GM12878 (cell line): ENCODE measurements at regions not wholly inside any gene's neighbourhood (a gene's known extent, or its start where the extent isn't known, plus 50 kb on each side); places are given as distances from the start of the nearest gene placed in this dataset.

Source experiments
- ATAC-seq: fragments of 200-7000 bp; cut with Tn5 transposase; 3 replicates; pipeline ENCODE4 v1.9.1; 2020; ENCODE audit warnings: mild to moderate bottlenecking, moderate library complexity
- BruUV-seq: library from RNA; stranded (reverse); fragments of 400-500 nt; replicated peaks from 2 replicates; lab custom pipeline; 2021; lab: Mats Ljungman, UMichigan
- CTCF ChIA-PET: fragments of 300-600 bp; sonication (Branson Sonifier 250); formaldehyde crosslinking; extraction: SDS; loops from one replicate; lab custom pipeline; 2021; ENCODE audit warnings: inconsistent platforms; lab: Yijun Ruan, JAX
- POLR2A ChIA-PET: fragments of 350-600 bp; formaldehyde crosslinking; extraction: SDS; loops from one replicate; lab custom pipeline; 2021; ENCODE audit warnings: inconsistent platforms; lab: Charles Lee
- RAD21 ChIA-PET: fragments of 300-600 bp; sonication (Branson Sonifier 250); formaldehyde crosslinking; loops from one replicate; lab custom pipeline; 2023; ENCODE audit warnings: antibody characterized with exemption; ENCODE audit not compliant: unreplicated experiment; lab: Charles Lee
- SMC1A ChIA-PET: fragments of 300-600 bp; sonication (Branson Sonifier 250); formaldehyde crosslinking; loops from one replicate; lab custom pipeline; 2023; ENCODE audit not compliant: unreplicated experiment, uncharacterized antibody; lab: Charles Lee
- DNase-seq: peaks from one replicate; pipeline ENCODE4 v3.0.0-alpha.2; 2011; ENCODE audit warnings: low read depth, low spot score
- FAIRE-seq: peaks from 3 replicates; lab custom pipeline; 2011; peaks lifted over from hg19 to GRCh38; lab: Jason Lieb, UNC
- H2AFZ ChIP-seq: 2 replicates; pipeline ENCODE4 v1.6.0; 2011; ENCODE audit warnings: low read depth, low read length, control low read depth; ENCODE audit not compliant: control insufficient read depth
- H3K27ac ChIP-seq: 2 replicates; pipeline ENCODE4 v1.5.1; 2011; ENCODE audit warnings: control low read depth; ENCODE audit not compliant: control insufficient read depth, insufficient read depth
- H3K27me3 ChIP-seq, 2 experiments: replicated peaks in 1 of 2; 2 replicates each; pipeline versions ENCODE4 v1.6.0 to v1.6.1; 2011; ENCODE audit warnings: low read length in 1 of 2; ENCODE audit not compliant: control insufficient read depth in 2 of 2, insufficient read depth in 2 of 2
- H3K36me3 ChIP-seq, 2 experiments: 2 replicates each; pipeline ENCODE4 v1.5.1; 2011; ENCODE audit warnings: low read length in 1 of 2; ENCODE audit not compliant: control insufficient read depth in 2 of 2, insufficient read depth in 2 of 2
- H3K4me1 ChIP-seq: 2 replicates; pipeline ENCODE4 v1.6.1; 2011; ENCODE audit warnings: mild to moderate bottlenecking, low read length, moderate library complexity, mixed read lengths; ENCODE audit not compliant: control insufficient read depth, insufficient read depth
- H3K4me2 ChIP-seq: 2 replicates; pipeline ENCODE4 v1.6.0; 2011; ENCODE audit warnings: control low read depth; ENCODE audit not compliant: control insufficient read depth, insufficient read depth
- H3K4me3 ChIP-seq: fragments of 200-600 bp; sonication (generic); 2 replicates; pipeline ENCODE4 v1.5.1; 2016
- H3K79me2 ChIP-seq: 2 replicates; pipeline ENCODE4 v1.6.0; 2011; ENCODE audit warnings: low read length; ENCODE audit not compliant: control insufficient read depth, insufficient read depth
- H3K9ac ChIP-seq: 2 replicates; pipeline ENCODE4 v1.8.0; 2011; ENCODE audit warnings: low read length, control low read depth, mixed read lengths; ENCODE audit not compliant: control insufficient read depth, insufficient read depth
- H3K9me3 ChIP-seq: replicated peaks from 3 replicates; pipeline ENCODE4 v1.5.1; 2011; ENCODE audit warnings: mild to moderate bottlenecking, low read length; ENCODE audit not compliant: control insufficient read depth, insufficient read depth
- H4K20me1 ChIP-seq: 2 replicates; pipeline ENCODE4 v1.6.0; 2011; ENCODE audit not compliant: control insufficient read depth, insufficient read depth
- BCL11A ChIP-seq: IDR thresholded peaks from 2 replicates; pipeline ENCODE4 v1.6.1; 2011; ENCODE audit warnings: low read depth, low read length
- SMC3 ChIP-seq: IDR thresholded peaks from 2 replicates; pipeline ENCODE4 v1.6.1; 2011; ENCODE audit warnings: low read length, improper control_type of control experiment, borderline replicate concordance
- STAT1 ChIP-seq: fragments of 450-650 bp; conservative IDR thresholded peaks from 2 replicates; pipeline ENCODE4 v1.6.1; 2014; ENCODE audit warnings: antibody characterized with exemption, mild to moderate bottlenecking
- TCF7 ChIP-seq: IDR thresholded peaks from 2 replicates; pipeline ENCODE4 v1.6.1; 2014; ENCODE audit warnings: antibody characterized with exemption, borderline replicate concordance
- YY1 ChIP-seq: IDR thresholded peaks from 2 replicates; pipeline ENCODE4 v1.6.1; 2011; ENCODE audit warnings: low read depth, mild to moderate bottlenecking, low read length
- WGBS: methylation state at CpG from one replicate; pipeline ENCODE4 v1.1.6; 2016; ENCODE audit warnings: low lambda C conversion rate; ENCODE audit not compliant: insufficient replicate concordance, insufficient coverage; ENCODE audit errors: missing lambda C conversion rate; 5-methylcytosine and 5-hydroxymethylcytosine counted together
- in situ Hi-C: fragments of 300-500 bp; cut with MboI; formaldehyde crosslinking; loops from 9 replicates; pipeline ENCODE4 v1.14.3; 2018; ENCODE audit warnings: mixed read lengths
- intact Hi-C: fragments of 100-400 bp; cut with micrococcal nuclease; formaldehyde crosslinking; loops from one replicate; pipeline ENCODE4 v1.14.2; 2022; ENCODE audit not compliant: unreplicated experiment
- TF ChIP-seq, protein P1 (sequence below): fragments of 450-650 bp; IDR thresholded peaks from 2 replicates; pipeline ENCODE4 v1.6.1; 2017; ENCODE audit warnings: antibody characterized with exemption, mild to moderate bottlenecking, moderate library complexity
- TF ChIP-seq, protein P2 (sequence below): IDR thresholded peaks from 2 replicates; pipeline ENCODE4 v1.6.1; 2011; ENCODE audit warnings: mild to moderate bottlenecking, low read depth, low read length, moderate library complexity; ENCODE audit not compliant: insufficient replicate concordance

DNA sequence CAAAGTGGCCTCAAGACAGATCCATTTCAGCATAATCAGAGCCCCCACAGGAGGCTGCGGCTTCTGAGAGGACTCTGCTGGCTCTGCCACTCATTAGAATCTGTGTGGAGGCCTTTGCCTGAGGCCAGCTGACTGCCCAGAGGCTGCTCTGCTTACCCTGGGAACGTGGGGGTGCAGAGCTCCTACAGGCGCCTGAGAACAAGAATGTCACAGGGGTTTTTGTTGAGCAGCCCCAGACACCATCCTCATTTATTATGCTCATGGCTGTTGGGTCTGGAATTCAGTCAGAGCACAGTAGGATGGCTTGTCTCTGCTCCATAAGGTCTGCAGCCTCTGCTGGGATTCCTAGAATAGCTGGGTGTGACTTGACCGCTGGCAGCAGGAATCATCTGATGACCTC, 101.8 kb upstream of the GDF10 start:
- Histone ChIP-seq H3K4me1 (no peaks in the 10 kb centered on the region), H3K36me3 (no peaks in the 10 kb centered on the region), H2AFZ (no peak overlapping the region), H3K9ac (no peak overlapping the region), H3K4me3 (no peak overlapping the region), H3K9me3 (no peaks in the 10 kb centered on the region), H3K4me2 (no peak overlapping the region), H3K79me2 (no peaks in the 10 kb centered on the region), H3K27ac (no peak overlapping the region), H4K20me1 (no peaks in the 10 kb centered on the region), H3K27me3 (no peaks in the 10 kb centered on the region)
- TF ChIP-seq, protein P1, sequence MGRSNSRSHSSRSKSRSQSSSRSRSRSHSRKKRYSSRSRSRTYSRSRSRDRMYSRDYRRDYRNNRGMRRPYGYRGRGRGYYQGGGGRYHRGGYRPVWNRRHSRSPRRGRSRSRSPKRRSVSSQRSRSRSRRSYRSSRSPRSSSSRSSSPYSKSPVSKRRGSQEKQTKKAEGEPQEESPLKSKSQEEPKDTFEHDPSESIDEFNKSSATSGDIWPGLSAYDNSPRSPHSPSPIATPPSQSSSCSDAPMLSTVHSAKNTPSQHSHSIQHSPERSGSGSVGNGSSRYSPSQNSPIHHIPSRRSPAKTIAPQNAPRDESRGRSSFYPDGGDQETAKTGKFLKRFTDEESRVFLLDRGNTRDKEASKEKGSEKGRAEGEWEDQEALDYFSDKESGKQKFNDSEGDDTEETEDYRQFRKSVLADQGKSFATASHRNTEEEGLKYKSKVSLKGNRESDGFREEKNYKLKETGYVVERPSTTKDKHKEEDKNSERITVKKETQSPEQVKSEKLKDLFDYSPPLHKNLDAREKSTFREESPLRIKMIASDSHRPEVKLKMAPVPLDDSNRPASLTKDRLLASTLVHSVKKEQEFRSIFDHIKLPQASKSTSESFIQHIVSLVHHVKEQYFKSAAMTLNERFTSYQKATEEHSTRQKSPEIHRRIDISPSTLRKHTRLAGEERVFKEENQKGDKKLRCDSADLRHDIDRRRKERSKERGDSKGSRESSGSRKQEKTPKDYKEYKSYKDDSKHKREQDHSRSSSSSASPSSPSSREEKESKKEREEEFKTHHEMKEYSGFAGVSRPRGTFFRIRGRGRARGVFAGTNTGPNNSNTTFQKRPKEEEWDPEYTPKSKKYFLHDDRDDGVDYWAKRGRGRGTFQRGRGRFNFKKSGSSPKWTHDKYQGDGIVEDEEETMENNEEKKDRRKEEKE = no peak
- TF ChIP-seq, protein P2, sequence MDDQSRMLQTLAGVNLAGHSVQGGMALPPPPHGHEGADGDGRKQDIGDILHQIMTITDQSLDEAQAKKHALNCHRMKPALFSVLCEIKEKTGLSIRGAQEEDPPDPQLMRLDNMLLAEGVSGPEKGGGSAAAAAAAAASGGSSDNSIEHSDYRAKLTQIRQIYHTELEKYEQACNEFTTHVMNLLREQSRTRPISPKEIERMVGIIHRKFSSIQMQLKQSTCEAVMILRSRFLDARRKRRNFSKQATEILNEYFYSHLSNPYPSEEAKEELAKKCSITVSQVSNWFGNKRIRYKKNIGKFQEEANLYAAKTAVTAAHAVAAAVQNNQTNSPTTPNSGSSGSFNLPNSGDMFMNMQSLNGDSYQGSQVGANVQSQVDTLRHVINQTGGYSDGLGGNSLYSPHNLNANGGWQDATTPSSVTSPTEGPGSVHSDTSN = no peak
- SMC1A ChIA-PET = no interaction called here
- BruUV-seq = no TSS peak
- in situ Hi-C loops = no loop called here
- DNase-seq (no peak), ATAC-seq (no peak), FAIRE-seq (no peak)
- 19% methylated on average over 4 of the region's 4 CpGs for WGBS
- CTCF ChIA-PET = no interaction called here
- RAD21 ChIA-PET = interaction anchor here (1.1 kb wide), 1 partner anchor 113 kb away, joined by 4 read pairs; no protein-coding TSS in a partner anchor
- intact Hi-C loops = no loop called here
- POLR2A ChIA-PET = no interaction called here

DNA sequence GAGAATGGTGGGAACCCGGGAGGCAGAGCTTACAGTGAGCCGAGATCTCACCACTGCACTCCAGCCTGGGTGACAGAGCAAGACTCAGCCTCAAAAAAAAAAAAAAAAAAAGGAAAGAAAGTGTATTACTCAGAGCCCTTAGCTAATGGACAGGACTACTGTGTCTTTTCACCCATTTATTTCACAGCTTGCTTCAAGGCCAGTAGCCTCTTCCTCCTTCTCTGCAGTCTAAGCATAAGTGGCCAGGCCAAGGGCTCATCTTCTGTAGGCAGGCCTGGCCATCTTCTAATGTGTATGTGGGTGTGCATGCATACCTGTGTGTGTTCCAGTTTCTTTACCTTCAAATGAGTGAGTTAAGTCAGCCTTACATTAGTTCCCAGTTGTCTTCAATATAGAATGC, 94.8 kb upstream of the GDF10 start:
- DNase-seq = no peak
- RAD21 ChIA-PET = no interaction called here
- H3K9ac ChIP-seq = no peak overlapping the region
- ATAC-seq = no peak
- no peak for FAIRE-seq
- no peak overlapping the region for H3K27ac ChIP-seq
- no peaks in the 10 kb centered on the region for H3K79me2 ChIP-seq
- H3K4me3 ChIP-seq = no peak overlapping the region
- SMC1A ChIA-PET = no interaction called here
- H2AFZ ChIP-seq = no peak overlapping the region
- POLR2A ChIA-PET = interaction anchor here (0.6 kb wide), 1 partner anchor 19 kb away, joined by 3 read pairs; no protein-coding TSS in a partner anchor
- in situ Hi-C loops = no loop called here
- CTCF ChIA-PET = no interaction called here
- H3K36me3 ChIP-seq = no peaks in the 10 kb centered on the region
- no peaks in the 10 kb centered on the region for H3K4me1 ChIP-seq
- no peak overlapping the region for H3K4me2 ChIP-seq
- WGBS = 8% methylated on average over 2 of the region's 2 CpGs
- intact Hi-C loops = no loop called here
- no peaks in the 10 kb centered on the region for H4K20me1 ChIP-seq
- no peaks in the 10 kb centered on the region for H3K27me3 ChIP-seq
- BruUV-seq = no TSS peak
- no peaks in the 10 kb centered on the region for H3K9me3 ChIP-seq
- TF ChIP-seq YY1 (no peak), SMC3 (no peak), STAT1 (no peak), TCF7 (no peak), BCL11A (no peak)
